GM12878 (cell line): ENCODE measurements at regions not wholly inside any gene's neighbourhood (a gene's known extent, or its start where the extent isn't known, plus 50 kb on each side); places are given as distances from the start of the nearest gene placed in this dataset.

Source experiments
- ATF3 ChIP-seq: IDR thresholded peaks from 2 replicates; pipeline ENCODE4 v1.6.1; 2011; ENCODE audit warnings: low read depth, mild to moderate bottlenecking, low read length, moderate library complexity, borderline replicate concordance; ENCODE audit errors: extremely low read depth
- BRCA1 ChIP-seq: IDR thresholded peaks from 2 replicates; pipeline ENCODE4 v1.6.1; 2011; ENCODE audit warnings: low read depth, low read length, improper control_type of control experiment
- POLR2A ChIP-seq: IDR thresholded peaks from 2 replicates; pipeline ENCODE4 v1.6.1; 2011; ENCODE audit warnings: low read depth, mild to moderate bottlenecking, low read length

- TF ChIP-seq BRCA1 (no peak), POLR2A (no peak), ATF3 (no peak)
These were observed 250.3 kb downstream of the MYCN start for GRCh38 chr2:16190446-16191270.
